Heart left ventricle (tissue), 16 donors: ENCODE measurements at regions not wholly inside any gene's neighbourhood (a gene's known extent, or its start where the extent isn't known, plus 50 kb on each side); places are given as distances from the start of the nearest gene placed in this dataset.

Experiments
- ATAC-seq, 4 donors: fragments of 200-7000 bp; cut with Tn5 transposase; one replicate each; pipeline ENCODE4 v1.9.1; 2020 to 2022; ENCODE audit warnings: moderate library complexity in 4 of 4, mild to moderate bottlenecking in 3 of 4, moderate number of reproducible peaks in 1 of 4
- DNase-seq, 5 donors: peaks; one replicate each; pipeline ENCODE4 v3.0.0-alpha.2; 2020
- H3K27ac ChIP-seq, 12 donors: fragments of 200-600 bp; sonication (generic) in 4 of 12; one replicate each; pipeline versions ENCODE4 v1.5.0 to v1.8.0; 2016 to 2022; ENCODE audit warnings: mild to moderate bottlenecking in 2 of 12
- H3K27me3 ChIP-seq, 9 donors: fragments of 200-600 bp; sonication (generic) in 2 of 9; one replicate each; pipeline versions ENCODE4 v1.5.1 to v1.8.0; 2016 to 2022; ENCODE audit warnings: mild to moderate bottlenecking in 3 of 9
- H3K36me3 ChIP-seq, 9 donors: fragments of 200-600 bp; sonication (generic) in 2 of 9; one replicate each; pipeline versions ENCODE4 v1.5.0 to v1.8.0; 2018 to 2022; ENCODE audit warnings: mild to moderate bottlenecking in 2 of 9
- H3K4me1 ChIP-seq, 12 donors: fragments of 200-600 bp; sonication (generic) in 4 of 12; one replicate each; pipeline versions ENCODE4 v1.5.0 to v1.8.0; 2016 to 2022; ENCODE audit warnings: mild to moderate bottlenecking in 3 of 12
- H3K4me3 ChIP-seq, 12 donors: fragments of 200-600 bp; sonication (generic) in 4 of 12; one replicate each; pipeline versions ENCODE4 v1.5.0 to v1.8.0; 2017 to 2022; ENCODE audit warnings: mild to moderate bottlenecking in 9 of 12, moderate library complexity in 4 of 12
- H3K9me3 ChIP-seq, 12 donors: fragments of 200-600 bp; sonication (generic) in 4 of 12; one replicate each; pipeline versions ENCODE4 v1.5.0 to v1.8.0; 2016 to 2022; ENCODE audit warnings: mild to moderate bottlenecking in 1 of 12
- CTCF ChIP-seq, 12 donors: fragments of 200-600 bp; sonication (generic) in 4 of 12; IDR thresholded peaks; one replicate each; pipeline versions ENCODE4 v1.5.0 to v1.8.0; 2018 to 2022; ENCODE audit warnings: antibody characterized with exemption in 12 of 12, mild to moderate bottlenecking in 5 of 12
- POLR2A ChIP-seq, 2 donors: fragments of 450-650 bp; IDR thresholded peaks; one replicate each; pipeline ENCODE4 v1.6.1; 2017; ENCODE audit warnings: antibody characterized with exemption in 2 of 2, mild to moderate bottlenecking in 2 of 2, moderate library complexity in 2 of 2
- WGBS, 4 donors: extraction: QIAGEN DNeasy Blood & Tissue Kit in 2 of 4; methylation state at CpG; one replicate each; pipeline versions ENCODE4 v1.1.5 to v1.1.7; 2013 to 2018; 5-methylcytosine and 5-hydroxymethylcytosine counted together
- intact Hi-C, 10 donors: fragments of 100-400 bp; cut with DNase I; formaldehyde crosslinking; loops; one replicate each; pipeline versions ENCODE4 v1.11.1 to v1.14.2; 2022
- donor health status: ischemic (EF 13 %, LVEDD 7.1; RV severe dilation, severe dysfunction).
- donor health status: healthy with polysubstance abuse.
- donor health status: DM: no; HTN: yes; CAD: no.
- donor health status: DM: no; HTN: no; CAD: no.
- donor health status: ischemic (EF 25% LVEDD 6.9; RV normal size, moderate dysfunction).
- donor health status: ischemic (EF 25% LVEDD 5.7; RV mildly dilated, moderate dysfunction).
- donor health status: healthy.
- donor health status: DM: yes; HTN: yes; CAD: no.
- donor health status: ischemic (EF 35%, LVEDD 5.7; RV mildly dilated, moderate dysfunction).
- donor health status: nonischemic (EF 11% LVEDD 7.7; RV severe dilation, severe dysfunction).
- donor health status: DM: yes; HTN: yes; CAD: no.
- donor health status: PGD.
- donor health status: ischemic (EF 29% LVEDD 5.4; RV normal size, mild dysfunction).
- donor health status: nonischemic (EF 23%, LVEDD 6.1; RV moderate dilation, normal function).

- WGBS, 4 donors, result 95 to 98% (median 96%) methylated on average over 29 to 36 of the region's 36 CpGs
- ATAC-seq, result no peak
- intact Hi-C loops, result loop anchor here in 7 of 10 donors (2.0 to 10.0 kb wide), 7 partner anchors 85 to 1785 kb away; no protein-coding TSS in a partner anchor
These were observed 350.4 kb upstream of the PKDCC start for GRCh38 chr2:41697389-41697788.

GRCh38 chr2:41698678-41699422 lies 349.0 kb upstream of the PKDCC start:
- H3K4me3 ChIP-seq, result peak overlapping the region in 8 of 12 donors; percentile 18 to 42 (median 27)
- DNase-seq, result peak; percentile 44 to 66 (median 48)

More at GRCh38 chr2:41697389-41697788, 350.4 kb upstream of the PKDCC start:
- TF ChIP-seq POLR2A (IDR thresholded peaks at IDR 0.05) (no peak), CTCF (IDR thresholded peaks at IDR 0.05) (no peak)
- no peak overlapping the region for H3K27ac ChIP-seq
- H3K4me3 ChIP-seq, result no peak overlapping the region
- H3K27me3 ChIP-seq, result no peaks in the 10 kb centered on the region
- no peaks in the 10 kb centered on the region for H3K36me3 ChIP-seq
- H3K4me1 ChIP-seq, result peaks cover 0 to 10% (median 0%) of the 10 kb centered on the region in 12 donors
- DNase-seq, result no peak
- no peaks in the 10 kb centered on the region for H3K9me3 ChIP-seq

GRCh38 chr2:41701231-41701630 lies 346.6 kb upstream of the PKDCC start:
- Histone ChIP-seq H3K27me3 (no peaks in the 10 kb centered on the region), H3K9me3 (no peaks in the 10 kb centered on the region), H3K4me1 (peaks cover 0 to 18% (median 2%) of the 10 kb centered on the region in 12 donors), H3K27ac (no peak overlapping the region), H3K4me3 (no peak overlapping the region), H3K36me3 (no peaks in the 10 kb centered on the region)
- 80 to 83% (median 83%) methylated on average over 3 of the region's 3 CpGs for WGBS, 4 donors
- TF ChIP-seq CTCF (IDR thresholded peaks at IDR 0.05), result no peak
- TF ChIP-seq POLR2A (IDR thresholded peaks at IDR 0.05), result no peak
- no peak for DNase-seq
- ATAC-seq, result no peak
- intact Hi-C loops, result loop anchor here in 2 of 10 donors (5.0 to 10.0 kb wide), 3 partner anchors 81 to 1794 kb away; no protein-coding TSS in a partner anchor

More at GRCh38 chr2:41698678-41699422, 349.0 kb upstream of the PKDCC start:
- ATAC-seq, result peak; percentile 59 to 71 (median 68)
- intact Hi-C loops, result loop anchor here (2.0 to 10.0 kb wide), 7 partner anchors 83 to 1787 kb away; no protein-coding TSS in a partner anchor
- H3K27me3 ChIP-seq, result no peaks in the 10 kb centered on the region
- H3K9me3 ChIP-seq, result no peaks in the 10 kb centered on the region
- TF ChIP-seq CTCF (IDR thresholded peaks at IDR 0.05), result peak; percentile 71 to 95 (median 88)
- TF ChIP-seq POLR2A (IDR thresholded peaks at IDR 0.05), result no peak
- no peak overlapping the region for H3K27ac ChIP-seq
- WGBS, 4 donors, result 30 to 37% (median 35%) methylated on average over 16 to 18 of the region's 18 CpGs
- H3K4me1 ChIP-seq, result peaks cover 0 to 10% (median 0%) of the 10 kb centered on the region in 12 donors
- H3K36me3 ChIP-seq, result no peaks in the 10 kb centered on the region

GRCh38 chr2:41703123-41703522 lies 344.7 kb upstream of the PKDCC start:
- H3K4me1 ChIP-seq, result peaks cover 0 to 17% (median 2%) of the 10 kb centered on the region in 12 donors
- 75 to 88% (median 78%) methylated on average over 2 of the region's 2 CpGs for WGBS, 4 donors

More at GRCh38 chr2:41703123-41703522, 344.7 kb upstream of the PKDCC start:
- Histone ChIP-seq H3K27ac (no peak overlapping the region), H3K36me3 (no peaks in the 10 kb centered on the region), H3K4me3 (no peak overlapping the region), H3K9me3 (no peaks in the 10 kb centered on the region), H3K27me3 (no peaks in the 10 kb centered on the region)
- ATAC-seq (no peak), DNase-seq (no peak)
- TF ChIP-seq CTCF (IDR thresholded peaks at IDR 0.05) (no peak), POLR2A (IDR thresholded peaks at IDR 0.05) (no peak)
- intact Hi-C loops, result loop anchor here in 2 of 10 donors (5.0 to 10.0 kb wide), 3 partner anchors 79 to 1796 kb away; no protein-coding TSS in a partner anchor
